ENCODE measurements at regions not wholly inside any gene's neighbourhood (a gene's known extent, or its start where the extent isn't known, plus 50 kb on each side); places are given as distances from the start of the nearest gene placed in this dataset.

- TF ChIP-seq, protein P1, sequence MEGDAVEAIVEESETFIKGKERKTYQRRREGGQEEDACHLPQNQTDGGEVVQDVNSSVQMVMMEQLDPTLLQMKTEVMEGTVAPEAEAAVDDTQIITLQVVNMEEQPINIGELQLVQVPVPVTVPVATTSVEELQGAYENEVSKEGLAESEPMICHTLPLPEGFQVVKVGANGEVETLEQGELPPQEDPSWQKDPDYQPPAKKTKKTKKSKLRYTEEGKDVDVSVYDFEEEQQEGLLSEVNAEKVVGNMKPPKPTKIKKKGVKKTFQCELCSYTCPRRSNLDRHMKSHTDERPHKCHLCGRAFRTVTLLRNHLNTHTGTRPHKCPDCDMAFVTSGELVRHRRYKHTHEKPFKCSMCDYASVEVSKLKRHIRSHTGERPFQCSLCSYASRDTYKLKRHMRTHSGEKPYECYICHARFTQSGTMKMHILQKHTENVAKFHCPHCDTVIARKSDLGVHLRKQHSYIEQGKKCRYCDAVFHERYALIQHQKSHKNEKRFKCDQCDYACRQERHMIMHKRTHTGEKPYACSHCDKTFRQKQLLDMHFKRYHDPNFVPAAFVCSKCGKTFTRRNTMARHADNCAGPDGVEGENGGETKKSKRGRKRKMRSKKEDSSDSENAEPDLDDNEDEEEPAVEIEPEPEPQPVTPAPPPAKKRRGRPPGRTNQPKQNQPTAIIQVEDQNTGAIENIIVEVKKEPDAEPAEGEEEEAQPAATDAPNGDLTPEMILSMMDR (conservative IDR thresholded peaks at IDR 0.05; ENCODE audit: low read depth, low read length) = no peak
- no peaks in the 10 kb centered on the region for H3K36me3 ChIP-seq (ENCODE audit: insufficient read depth)
- H3K27me3 ChIP-seq (ENCODE audit: insufficient read depth, low read depth) = no peaks in the 10 kb centered on the region
- peak overlapping the region; percentile 96; the same call in 1 of the 2 replicates for H3K27ac ChIP-seq
- peaks cover 57% of the 10 kb centered on the region for H3K79me2 ChIP-seq (ENCODE audit: insufficient read depth, low read depth)
- H2AFZ ChIP-seq (ENCODE audit: low read depth) = no peak overlapping the region
- no peaks in the 10 kb centered on the region for H4K20me1 ChIP-seq (ENCODE audit: insufficient read depth)
- H3K4me1 ChIP-seq (ENCODE audit: low read depth, poor library complexity, severe bottlenecking) = peaks cover 30% of the 10 kb centered on the region
- no peak overlapping the region for H3K9ac ChIP-seq
- no peak overlapping the region for H3K4me3 ChIP-seq (IDR thresholded peaks at IDR 0.05; ENCODE audit: insufficient read depth, low read depth, low read length)
- H3K4me2 ChIP-seq = peak overlapping the region; percentile 100; the same call in 1 of the 2 replicates
These were observed 82.1 kb upstream of the PPARA start for GRCh38 chr22:46068181-46068592.

DNA sequence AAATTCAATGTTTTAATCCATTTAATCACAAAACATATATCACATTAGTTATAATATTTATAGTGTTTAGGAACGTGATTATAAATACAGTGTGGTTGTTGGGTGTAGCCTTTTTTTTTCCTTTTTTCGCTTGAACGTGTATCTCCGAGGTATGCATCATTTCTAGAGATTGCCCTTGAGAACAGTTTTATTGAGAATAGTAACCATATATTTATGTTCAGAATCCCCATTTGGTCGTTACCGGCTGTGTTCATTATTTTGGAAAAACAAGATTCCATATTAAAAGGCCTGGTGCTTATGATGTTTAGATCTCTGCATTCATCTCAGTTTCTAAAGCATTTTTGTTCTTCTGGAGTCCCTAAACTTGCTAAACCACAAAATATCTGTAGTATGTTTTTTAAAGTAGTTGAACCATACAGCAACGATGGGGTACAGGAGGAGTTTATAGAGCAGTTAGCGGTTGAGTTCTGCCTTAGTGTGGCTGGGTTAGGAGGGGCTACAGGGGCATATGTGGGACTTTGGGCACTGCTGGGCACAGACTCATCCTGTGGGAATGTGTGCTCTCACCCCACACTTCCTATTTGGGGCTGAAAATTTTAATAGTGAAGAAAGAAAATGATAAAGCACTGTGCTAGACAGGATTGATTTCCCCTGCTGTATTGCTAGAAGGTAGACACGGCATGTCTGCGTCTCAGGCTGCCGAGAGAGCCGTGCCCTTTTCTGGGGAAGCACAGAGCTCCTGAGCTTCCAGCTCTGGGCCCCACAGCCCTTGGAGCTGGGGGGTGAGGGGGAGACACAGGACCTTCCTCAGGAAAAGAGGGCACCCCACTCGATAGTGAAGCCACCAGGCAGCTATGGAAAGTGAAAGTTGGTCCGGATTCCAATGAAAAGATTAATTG lies 81.5 kb upstream of the PPARA start:
- peak overlapping the region; percentile 96 for H3K27ac ChIP-seq
- no peaks in the 10 kb centered on the region for H3K27me3 ChIP-seq (ENCODE audit: insufficient read depth, low read depth)
- peaks cover 63% of the 10 kb centered on the region for H3K79me2 ChIP-seq (ENCODE audit: insufficient read depth, low read depth)
- peaks cover 35% of the 10 kb centered on the region for H3K4me1 ChIP-seq (ENCODE audit: low read depth, poor library complexity, severe bottlenecking)
- H3K9ac ChIP-seq = peak overlapping the region; percentile 96
- H3K4me3 ChIP-seq (IDR thresholded peaks at IDR 0.05; ENCODE audit: insufficient read depth, low read depth, low read length) = no peak overlapping the region
- H3K4me2 ChIP-seq = peak overlapping the region; percentile 100
- H3K36me3 ChIP-seq (ENCODE audit: insufficient read depth) = no peaks in the 10 kb centered on the region
- no peaks in the 10 kb centered on the region for H4K20me1 ChIP-seq (ENCODE audit: insufficient read depth)
- peak overlapping the region; percentile 75; the same call in 1 of the 2 replicates for H2AFZ ChIP-seq (ENCODE audit: low read depth)
- TF ChIP-seq, protein P1 (conservative IDR thresholded peaks at IDR 0.05; ENCODE audit: low read depth, low read length) = no peak

DNA sequence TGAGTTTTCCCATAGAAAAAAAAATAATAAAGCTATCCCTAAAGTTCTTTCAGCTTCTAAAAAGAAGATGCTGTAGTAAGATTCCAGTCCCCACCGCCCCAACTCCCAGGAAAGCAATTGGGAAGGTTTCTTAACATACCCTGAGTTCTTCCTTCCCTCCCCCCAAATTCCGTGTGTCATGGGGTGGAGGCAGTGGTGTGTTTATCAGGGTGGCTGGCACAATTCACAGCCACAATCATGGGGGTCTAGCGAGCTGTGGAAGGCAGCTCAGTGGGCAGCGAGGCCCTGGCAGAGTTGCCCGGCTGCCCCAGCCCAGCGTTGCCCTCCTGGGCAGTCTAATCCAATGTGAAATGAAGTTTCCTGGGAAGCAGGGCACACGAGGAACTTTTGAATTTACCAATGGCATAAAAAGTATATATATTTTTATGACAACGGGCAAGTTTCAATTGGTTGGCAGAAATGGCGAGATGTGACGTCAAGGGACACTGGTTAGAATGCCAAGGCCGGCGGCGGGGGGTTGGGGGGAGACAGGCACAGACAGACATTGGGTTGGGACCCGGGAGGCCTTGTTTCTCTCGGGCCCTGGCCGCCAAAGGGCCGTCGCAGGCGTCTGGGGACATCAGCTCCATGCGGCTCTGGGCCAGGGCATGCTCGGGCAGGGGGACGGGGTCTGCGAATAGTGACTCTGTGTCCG lies 80.7 kb upstream of the PPARA start:
- H3K4me2 ChIP-seq = peak overlapping the region; percentile 100
- no peaks in the 10 kb centered on the region for H3K36me3 ChIP-seq (ENCODE audit: insufficient read depth)
- H3K27ac ChIP-seq = peak overlapping the region; percentile 96
- H3K27me3 ChIP-seq (ENCODE audit: insufficient read depth, low read depth) = no peaks in the 10 kb centered on the region
- TF ChIP-seq, protein P1 (conservative IDR thresholded peaks at IDR 0.05; ENCODE audit: low read depth, low read length) = no peak
- no peaks in the 10 kb centered on the region for H4K20me1 ChIP-seq (ENCODE audit: insufficient read depth)
- H2AFZ ChIP-seq (ENCODE audit: low read depth) = peak overlapping the region; percentile 75
- peak overlapping the region; percentile 96 for H3K9ac ChIP-seq
- peaks cover 43% of the 10 kb centered on the region for H3K4me1 ChIP-seq (ENCODE audit: low read depth, poor library complexity, severe bottlenecking)
- H3K4me3 ChIP-seq (IDR thresholded peaks at IDR 0.05; ENCODE audit: insufficient read depth, low read depth, low read length) = no peak overlapping the region
- peaks cover 70% of the 10 kb centered on the region for H3K79me2 ChIP-seq (ENCODE audit: insufficient read depth, low read depth)

GRCh38 chr22:46070215-46070802 lies 80.0 kb upstream of the PPARA start:
- H3K36me3 ChIP-seq (ENCODE audit: insufficient read depth) = no peaks in the 10 kb centered on the region
- peaks cover 46% of the 10 kb centered on the region for H3K4me1 ChIP-seq (ENCODE audit: low read depth, poor library complexity, severe bottlenecking)
- peak overlapping the region; percentile 75 for H2AFZ ChIP-seq (ENCODE audit: low read depth)
- no peaks in the 10 kb centered on the region for H4K20me1 ChIP-seq (ENCODE audit: insufficient read depth)
- peaks cover 72% of the 10 kb centered on the region for H3K79me2 ChIP-seq (ENCODE audit: insufficient read depth, low read depth)
- H3K27me3 ChIP-seq (ENCODE audit: insufficient read depth, low read depth) = no peaks in the 10 kb centered on the region
- peak overlapping the region; percentile 96 for H3K9ac ChIP-seq
- H3K4me2 ChIP-seq = peak overlapping the region; percentile 100
- H3K4me3 ChIP-seq (IDR thresholded peaks at IDR 0.05; ENCODE audit: insufficient read depth, low read depth, low read length) = no peak overlapping the region
- H3K27ac ChIP-seq = peak overlapping the region; percentile 96
- TF ChIP-seq, protein P1 (conservative IDR thresholded peaks at IDR 0.05; ENCODE audit: low read depth, low read length) = no peak

All from KMS-11 (cell line).